GM21619 (cell line): ENCODE measurements at regions not wholly inside any gene's neighbourhood (a gene's known extent, or its start where the extent isn't known, plus 50 kb on each side); places are given as distances from the start of the nearest gene placed in this dataset.
"Not testable (repeated sequence)": the region's sequence is repeated elsewhere in the genome, so short reads cannot be mapped to it uniquely, and the experiment has no call there.

ENCODE experiments used
- ATAC-seq: cut with Tn5 transposase; IDR thresholded peaks from one replicate; pipeline ENCODE4 v1.9.1; 2021; ENCODE audit not compliant: unreplicated experiment

GRCh38 chr5:97918057-97918456 is 735.0 kb upstream of the RIOK2 start:
- ATAC-seq = no peak

- ATAC-seq = no peak
These were observed 735.6 kb upstream of the RIOK2 start for GRCh38 chr5:97918620-97919019.

- no peak for ATAC-seq
These were observed 736.7 kb upstream of the RIOK2 start for GRCh38 chr5:97919719-97920118.

GRCh38 chr5:97922776-97923175 is 739.7 kb upstream of the RIOK2 start:
- ATAC-seq = no peak

- peak; percentile 51 for ATAC-seq
These were observed 740.4 kb upstream of the RIOK2 start for GRCh38 chr5:97923496-97923895.

GRCh38 chr5:97923997-97924396 is 741.0 kb upstream of the RIOK2 start:
- no peak for ATAC-seq

- ATAC-seq = no peak
These were observed 746.3 kb upstream of the RIOK2 start for GRCh38 chr5:97929383-97929782.

- ATAC-seq = no peak
These were observed 748.8 kb upstream of the RIOK2 start for GRCh38 chr5:97931829-97932228.

- ATAC-seq = no peak
These were observed 753.2 kb upstream of the RIOK2 start for GRCh38 chr5:97936231-97936630.

GRCh38 chr5:97937846-97938245 is 754.8 kb upstream of the RIOK2 start:
- no peak for ATAC-seq

GRCh38 chr5:97943036-97943435 is 760.0 kb upstream of the RIOK2 start:
- ATAC-seq = no peak

GRCh38 chr5:97951139-97951538 is 768.1 kb upstream of the RIOK2 start:
- no peak for ATAC-seq

GRCh38 chr5:97955450-97955849 is 772.4 kb upstream of the RIOK2 start:
- ATAC-seq = no peak

GRCh38 chr5:97967292-97967691 is 784.2 kb upstream of the RIOK2 start:
- ATAC-seq = no peak

- no peak for ATAC-seq
These were observed 785.3 kb upstream of the RIOK2 start for GRCh38 chr5:97968346-97968745.

GRCh38 chr5:97979740-97980139 is 793.7 kb upstream of the RGMB start:
- ATAC-seq = no peak

GRCh38 chr5:97980291-97980690 is 793.2 kb upstream of the RGMB start:
- ATAC-seq = no peak

- ATAC-seq = no peak
These were observed 787.4 kb upstream of the RGMB start for GRCh38 chr5:97986069-97986468.

GRCh38 chr5:97991236-97991635 is 782.2 kb upstream of the RGMB start:
- ATAC-seq = no peak

GRCh38 chr5:97998941-97999340 is 774.5 kb upstream of the RGMB start:
- no peak for ATAC-seq

- no peak for ATAC-seq
These were observed 769.0 kb upstream of the RGMB start for GRCh38 chr5:98004463-98004862.

- ATAC-seq = no peak
These were observed 756.7 kb upstream of the RGMB start for GRCh38 chr5:98016771-98017170.

GRCh38 chr5:98030273-98030672 is 743.2 kb upstream of the RGMB start:
- not testable (repeated sequence) for ATAC-seq

- ATAC-seq = not testable (repeated sequence)
These were observed 742.4 kb upstream of the RGMB start for GRCh38 chr5:98031036-98031435.
